OCI-LY3 (cell line): ENCODE measurements at regions not wholly inside any gene's neighbourhood (a gene's known extent, or its start where the extent isn't known, plus 50 kb on each side); places are given as distances from the start of the nearest gene placed in this dataset.

Experiments
- EZH2phosphoT487 ChIP-seq: fragments of 200-600 bp; shearing (Covaris generic); IDR thresholded peaks from 2 replicates; pipeline ENCODE4 v1.6.1; 2018; ENCODE audit warnings: antibody characterized with exemption, mixed run types, low read depth
- TF ChIP-seq, protein P1 (sequence below): fragments of 200-600, 300-600 bp; sonication (generic); IDR thresholded peaks from 2 replicates; pipeline ENCODE4 v1.5.1; 2014; ENCODE audit warnings: antibody characterized with exemption, low read length, low read depth

- TF ChIP-seq, protein P1, sequence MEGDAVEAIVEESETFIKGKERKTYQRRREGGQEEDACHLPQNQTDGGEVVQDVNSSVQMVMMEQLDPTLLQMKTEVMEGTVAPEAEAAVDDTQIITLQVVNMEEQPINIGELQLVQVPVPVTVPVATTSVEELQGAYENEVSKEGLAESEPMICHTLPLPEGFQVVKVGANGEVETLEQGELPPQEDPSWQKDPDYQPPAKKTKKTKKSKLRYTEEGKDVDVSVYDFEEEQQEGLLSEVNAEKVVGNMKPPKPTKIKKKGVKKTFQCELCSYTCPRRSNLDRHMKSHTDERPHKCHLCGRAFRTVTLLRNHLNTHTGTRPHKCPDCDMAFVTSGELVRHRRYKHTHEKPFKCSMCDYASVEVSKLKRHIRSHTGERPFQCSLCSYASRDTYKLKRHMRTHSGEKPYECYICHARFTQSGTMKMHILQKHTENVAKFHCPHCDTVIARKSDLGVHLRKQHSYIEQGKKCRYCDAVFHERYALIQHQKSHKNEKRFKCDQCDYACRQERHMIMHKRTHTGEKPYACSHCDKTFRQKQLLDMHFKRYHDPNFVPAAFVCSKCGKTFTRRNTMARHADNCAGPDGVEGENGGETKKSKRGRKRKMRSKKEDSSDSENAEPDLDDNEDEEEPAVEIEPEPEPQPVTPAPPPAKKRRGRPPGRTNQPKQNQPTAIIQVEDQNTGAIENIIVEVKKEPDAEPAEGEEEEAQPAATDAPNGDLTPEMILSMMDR: no peak
- no peak for TF ChIP-seq EZH2phosphoT487
Measured at GRCh38 chrX:784829-785228, 154.2 kb downstream of the SHOX start.
